ENCODE measurements at regions not wholly inside any gene's neighbourhood (a gene's known extent, or its start where the extent isn't known, plus 50 kb on each side); places are given as distances from the start of the nearest gene placed in this dataset.
"Not testable (repeated sequence)": the region's sequence is repeated elsewhere in the genome, so short reads cannot be mapped to it uniquely, and the experiment has no call there.

DNA sequence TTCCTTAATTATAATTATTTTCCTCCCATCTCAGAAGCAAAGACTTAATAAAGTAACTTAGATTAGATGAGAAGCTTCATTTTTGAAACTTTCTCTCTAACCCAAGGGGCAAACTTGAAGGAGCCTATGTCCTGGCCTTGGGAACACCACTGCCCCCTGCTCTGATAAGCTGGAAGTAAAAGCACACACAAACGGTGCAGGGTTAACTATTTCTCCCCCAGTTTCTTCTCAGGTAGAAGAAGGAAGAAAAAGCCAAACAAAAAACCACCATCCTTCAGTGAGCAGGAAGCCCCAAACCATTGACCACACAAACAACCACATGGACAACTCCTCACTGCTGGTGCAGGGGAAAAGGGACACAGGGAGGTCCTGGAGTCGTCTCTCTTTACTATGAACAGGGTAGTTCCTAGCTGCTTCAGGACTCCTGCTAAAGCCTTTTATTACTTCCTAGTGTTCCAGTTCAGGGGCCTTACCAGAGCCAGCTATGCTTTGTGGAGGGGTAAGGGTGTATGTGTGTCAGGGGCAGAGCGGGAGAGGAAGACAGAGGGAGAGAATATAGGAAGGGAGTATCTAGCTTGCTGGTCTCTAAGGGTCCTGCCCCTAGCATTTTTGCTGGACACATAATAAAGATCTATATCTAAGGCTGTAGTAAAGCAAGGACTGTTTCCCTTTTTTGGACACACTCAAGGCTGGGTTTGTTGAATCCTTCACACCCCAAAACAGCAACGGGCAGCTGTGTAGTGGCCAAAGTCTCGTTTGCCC lies 94.0 kb upstream of the UMPS start:
- H3K4me3 ChIP-seq (ENCODE audit: low read depth, low read length): no peak overlapping the region
- no peak for TF ChIP-seq CTCF (IDR thresholded peaks at IDR 0.05; ENCODE audit: low read depth, low read length)

- no peak for TF ChIP-seq CTCF (IDR thresholded peaks at IDR 0.05; ENCODE audit: low read depth, low read length)
- no peak overlapping the region for H3K4me3 ChIP-seq (ENCODE audit: low read depth, low read length)
Measured at GRCh38 chr3:124636863-124637296, 93.4 kb upstream of the UMPS start.

GRCh38 chr3:124639406-124640237 lies 90.6 kb upstream of the UMPS start:
- no peak for TF ChIP-seq CTCF (IDR thresholded peaks at IDR 0.05; ENCODE audit: low read depth, low read length)

GRCh38 chr3:124640635-124641306 lies 89.5 kb upstream of the UMPS start:
- TF ChIP-seq CTCF (IDR thresholded peaks at IDR 0.05; ENCODE audit: low read depth, low read length): no peak
- no peak overlapping the region for H3K4me3 ChIP-seq (ENCODE audit: low read depth, low read length)

More at GRCh38 chr3:124639406-124640237, 90.6 kb upstream of the UMPS start:
- H3K4me3 ChIP-seq (ENCODE audit: low read depth, low read length): no peak overlapping the region

GRCh38 chr3:124643453-124643852 lies 86.8 kb upstream of the UMPS start:
- no peak overlapping the region for H3K4me3 ChIP-seq (ENCODE audit: low read depth, low read length)
- TF ChIP-seq CTCF (IDR thresholded peaks at IDR 0.05; ENCODE audit: low read depth, low read length): no peak

DNA sequence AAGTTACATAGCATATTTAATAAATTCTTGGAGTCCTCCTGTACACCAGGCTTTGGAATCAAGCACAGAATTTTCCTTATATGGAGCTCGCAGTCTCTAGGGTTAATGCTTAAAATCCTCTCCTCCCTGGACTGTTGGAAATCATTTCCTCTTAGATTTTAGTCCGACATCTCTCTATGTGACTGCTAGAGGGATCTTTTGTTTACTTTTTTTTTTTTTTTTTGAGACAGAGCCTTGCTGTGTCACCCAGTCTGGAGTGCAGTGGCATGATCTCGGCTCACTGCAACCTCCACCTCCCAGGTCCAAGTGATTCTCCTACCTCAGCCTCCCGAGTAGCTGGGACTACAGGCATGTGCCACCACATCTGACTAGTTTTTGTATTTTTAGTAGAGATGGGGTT lies 84.1 kb upstream of the UMPS start:
- H3K4me3 ChIP-seq (ENCODE audit: low read depth, low read length): not testable (repeated sequence)

DNA sequence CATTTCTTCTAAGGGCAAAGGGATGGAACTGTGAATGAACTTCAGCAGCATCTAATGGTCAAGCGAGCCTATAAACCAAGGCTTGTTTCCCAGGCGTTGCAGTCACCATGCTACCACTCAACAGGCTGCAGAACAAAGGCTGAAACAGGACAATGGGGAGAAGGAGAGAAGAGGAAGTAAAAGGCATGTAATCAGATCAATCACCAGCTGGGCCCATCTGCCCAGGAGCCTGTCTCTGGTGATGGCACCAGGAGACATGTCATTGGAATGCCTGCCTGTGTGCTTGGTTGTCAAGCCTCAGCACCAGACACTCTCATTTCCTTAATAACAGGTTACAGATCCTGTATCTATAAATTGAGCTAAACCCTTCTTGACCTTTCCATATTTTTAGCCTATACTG lies 81.7 kb upstream of the UMPS start:
- no peak for TF ChIP-seq CTCF (IDR thresholded peaks at IDR 0.05; ENCODE audit: low read depth, low read length)
- H3K4me3 ChIP-seq (ENCODE audit: low read depth, low read length): no peak overlapping the region
